COLO829 (cell line): ENCODE measurements at regions not wholly inside any gene's neighbourhood (a gene's known extent, or its start where the extent isn't known, plus 50 kb on each side); places are given as distances from the start of the nearest gene placed in this dataset.
A peak's percentile ranks its signal among the peaks of the same experiment; 100 is the strongest.
"Not testable (repeated sequence)": the region's sequence is repeated elsewhere in the genome, so short reads cannot be mapped to it uniquely, and the experiment has no call there.

Source experiments
- DNase-seq: peaks from one replicate; pipeline ENCODE4 v3.0.0; 2012; ENCODE audit warnings: low spot score

DNA sequence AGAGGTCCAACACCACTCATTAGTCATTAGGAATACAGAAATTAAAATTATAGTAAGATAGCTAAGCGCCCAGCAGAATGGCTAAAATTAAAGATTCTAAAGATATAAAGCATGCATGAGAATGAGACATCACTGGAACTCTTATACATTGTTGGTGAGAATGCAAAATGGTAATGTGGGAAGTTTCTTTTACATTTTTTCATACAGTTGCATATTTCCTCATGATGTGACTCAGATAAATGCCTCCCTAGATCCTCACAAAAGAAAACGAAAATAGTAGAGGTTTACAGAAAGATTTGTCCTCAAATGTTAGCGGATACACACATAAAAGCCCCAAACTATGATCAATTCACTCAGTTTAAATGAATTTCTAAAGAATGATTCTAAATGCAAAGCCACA lies 633.7 kb upstream of the GJE1 start:
- no peak for DNase-seq

- DNase-seq, result no peak
These were observed 640.0 kb upstream of the GJE1 start for GRCh38 chr6:141492521-141493284.

DNA sequence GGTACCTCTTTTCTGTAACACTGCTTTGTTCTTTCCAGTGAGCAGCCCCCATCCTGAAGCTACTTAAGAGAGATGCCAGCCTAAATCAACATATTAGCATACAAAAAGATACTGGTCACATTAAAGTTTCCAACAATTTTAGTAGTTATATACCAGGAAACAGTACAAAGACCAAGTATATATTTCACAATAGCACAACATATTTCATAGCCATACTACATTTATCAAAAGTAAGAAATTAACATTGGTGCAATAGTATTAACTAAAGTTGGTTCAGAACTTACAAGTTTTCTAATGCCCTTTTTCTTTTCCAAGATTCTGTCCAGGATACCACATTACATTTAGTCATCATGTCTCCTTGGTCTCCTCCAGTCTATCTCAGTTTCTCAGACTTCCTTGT lies 641.0 kb upstream of the GJE1 start:
- no peak for DNase-seq

DNA sequence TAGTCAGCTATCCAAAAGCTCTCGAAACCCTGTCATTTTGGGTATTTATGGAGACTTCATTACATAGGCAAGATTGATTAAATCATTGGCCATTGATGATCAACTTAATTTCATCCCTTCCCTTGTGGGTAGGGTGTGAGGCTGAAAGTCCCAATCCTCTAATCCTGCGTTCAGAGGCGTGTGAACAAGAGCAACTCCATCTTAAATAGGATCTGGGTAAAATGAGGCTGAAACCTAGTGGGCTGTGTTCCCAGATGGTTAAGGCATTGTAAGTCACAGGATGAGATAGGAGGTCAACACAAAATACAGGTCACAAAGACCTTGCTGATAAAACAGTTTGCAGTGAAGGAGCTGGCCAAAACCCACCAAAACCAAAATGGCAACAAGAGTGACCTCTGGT lies 641.7 kb upstream of the GJE1 start:
- no peak for DNase-seq

- no peak for DNase-seq
These were observed 644.2 kb upstream of the GJE1 start for GRCh38 chr6:141488488-141488887.

DNA sequence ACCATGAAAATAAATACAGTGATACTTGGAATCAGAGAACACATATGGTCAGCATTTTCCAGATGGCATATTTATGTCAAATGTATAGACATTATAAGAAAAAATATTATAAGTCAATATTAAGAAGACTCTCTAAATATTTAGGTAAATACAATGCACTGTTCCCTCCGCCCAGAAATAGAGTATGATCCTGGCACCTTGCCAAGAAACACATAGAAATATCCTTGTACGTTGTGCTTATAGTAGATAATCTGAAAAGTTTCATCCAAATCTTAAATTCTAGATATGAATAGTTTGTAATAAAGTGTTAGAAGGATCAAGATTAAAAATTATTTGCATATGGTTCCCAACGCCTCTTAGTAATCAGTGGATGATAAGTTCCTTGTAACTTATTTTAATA lies 645.8 kb upstream of the GJE1 start:
- DNase-seq, result no peak

GRCh38 chr6:141484711-141485110 lies 648.0 kb upstream of the GJE1 start:
- DNase-seq, result no peak

GRCh38 chr6:141483598-141484061 lies 649.1 kb upstream of the GJE1 start:
- peak; percentile 48 for DNase-seq

DNA sequence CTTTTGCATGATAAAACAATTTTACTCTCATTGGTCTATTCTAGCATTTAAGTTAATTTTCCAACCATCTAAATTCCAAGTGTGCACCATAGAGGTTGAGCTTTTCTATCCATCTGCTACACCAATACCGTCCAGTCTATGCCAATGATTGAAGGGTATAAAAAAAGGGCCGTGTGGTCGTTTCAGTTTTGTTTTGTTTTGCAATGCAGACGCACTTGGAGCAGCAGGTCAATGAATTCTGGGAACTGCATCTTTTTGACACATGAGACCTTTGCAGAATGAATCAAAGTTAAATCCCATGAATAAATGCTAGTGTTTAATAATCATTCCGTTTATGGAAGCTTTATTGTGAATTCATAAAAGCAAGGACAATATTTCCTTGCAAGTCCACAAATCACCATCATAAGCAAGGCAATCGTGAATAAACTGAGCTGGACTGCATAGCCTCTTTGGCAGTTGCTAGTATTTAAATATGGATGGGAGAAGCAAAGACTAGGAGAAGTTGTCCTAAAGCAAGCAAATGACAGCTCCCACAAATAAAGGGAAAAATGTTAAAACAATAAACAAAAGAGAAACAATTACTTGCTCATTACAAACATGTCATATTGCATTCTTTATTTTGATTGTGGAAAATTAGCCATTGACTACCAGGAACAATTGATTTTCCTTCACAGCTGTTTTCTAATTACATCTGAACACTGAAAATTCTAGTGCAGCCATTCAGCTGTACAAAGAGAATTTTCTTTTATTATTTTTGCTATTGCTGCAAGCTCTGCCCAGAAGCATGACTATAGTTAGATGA lies 649.7 kb upstream of the GJE1 start:
- DNase-seq, result no peak

DNA sequence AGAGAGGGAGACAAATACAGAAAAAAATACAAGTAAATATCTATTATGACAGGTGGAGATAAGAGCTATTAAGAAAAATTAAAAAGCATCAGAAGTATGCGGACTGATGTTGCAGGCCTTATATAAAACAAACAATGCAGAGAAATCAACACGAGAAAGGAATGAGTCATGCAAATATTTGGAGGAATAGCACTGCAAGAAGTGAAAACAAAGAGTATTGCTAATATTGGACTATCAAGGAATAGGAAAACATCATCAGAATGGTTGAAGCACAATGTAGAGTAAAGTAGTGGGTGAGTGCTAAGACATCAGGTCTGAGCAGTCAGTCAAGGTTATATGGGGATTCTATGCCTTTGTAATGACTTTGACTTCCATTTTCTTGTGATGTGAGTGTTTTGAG lies 657.5 kb upstream of the GJE1 start:
- DNase-seq, result no peak

DNA sequence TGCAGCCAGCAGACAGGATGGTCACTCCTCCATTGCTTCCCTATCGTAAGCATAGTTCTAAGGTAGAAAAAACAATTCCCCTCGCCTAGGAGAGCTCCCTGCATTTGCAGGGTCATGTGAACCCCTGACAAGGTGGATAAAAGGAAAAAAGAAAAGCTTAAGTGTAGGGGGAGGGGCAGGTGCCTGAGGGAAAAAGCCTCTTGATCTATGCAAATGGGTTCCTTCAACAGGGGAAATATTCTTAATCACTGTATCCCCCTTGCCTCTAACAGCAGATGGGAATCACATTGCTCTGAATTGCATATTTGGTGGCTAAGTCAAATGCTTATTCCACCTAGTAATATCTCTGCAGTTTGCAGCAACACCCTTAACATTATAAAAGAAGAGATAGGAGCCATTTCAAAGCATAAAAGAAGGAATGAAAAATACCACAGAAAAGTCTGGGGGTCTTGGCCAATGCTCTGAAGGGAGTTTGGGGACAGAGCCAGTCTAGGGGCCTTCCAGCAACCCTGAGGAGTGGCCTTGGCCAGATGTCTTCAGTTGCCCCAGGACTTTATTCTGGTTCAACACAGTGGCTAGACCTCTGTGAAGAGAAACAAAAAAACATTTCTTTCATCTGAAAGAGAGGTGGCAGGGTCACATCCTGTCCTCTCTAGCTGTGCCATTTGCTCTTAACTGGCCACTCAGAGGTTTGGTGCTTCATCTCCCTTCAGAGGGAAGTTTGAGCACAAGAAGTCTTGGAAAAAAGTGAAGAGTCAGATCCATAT lies 660.4 kb upstream of the GJE1 start:
- DNase-seq, result no peak

GRCh38 chr6:141470810-141471209 lies 661.9 kb upstream of the GJE1 start:
- DNase-seq, result no peak

DNA sequence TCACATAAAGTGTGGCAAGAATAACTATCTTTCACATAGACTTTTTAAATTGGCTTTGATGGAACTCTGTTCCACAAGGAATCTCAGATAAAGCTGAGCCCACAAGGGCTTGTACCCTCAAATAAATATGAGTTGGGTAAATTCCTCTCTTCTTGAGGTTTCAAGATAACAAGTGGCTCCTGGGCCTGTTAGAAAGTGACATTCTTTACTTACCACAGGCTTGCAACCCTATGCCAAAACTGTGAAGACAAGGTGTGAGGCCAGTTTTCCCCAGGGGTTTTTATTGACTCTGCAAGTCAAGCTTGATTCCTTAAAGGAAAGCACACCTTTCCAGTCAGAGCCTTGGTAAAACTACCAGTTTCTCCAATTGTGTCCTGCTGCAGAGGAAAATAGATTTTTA lies 664.8 kb upstream of the GJE1 start:
- no peak for DNase-seq

- DNase-seq, result no peak
These were observed 665.7 kb upstream of the GJE1 start for GRCh38 chr6:141467041-141467440.

DNA sequence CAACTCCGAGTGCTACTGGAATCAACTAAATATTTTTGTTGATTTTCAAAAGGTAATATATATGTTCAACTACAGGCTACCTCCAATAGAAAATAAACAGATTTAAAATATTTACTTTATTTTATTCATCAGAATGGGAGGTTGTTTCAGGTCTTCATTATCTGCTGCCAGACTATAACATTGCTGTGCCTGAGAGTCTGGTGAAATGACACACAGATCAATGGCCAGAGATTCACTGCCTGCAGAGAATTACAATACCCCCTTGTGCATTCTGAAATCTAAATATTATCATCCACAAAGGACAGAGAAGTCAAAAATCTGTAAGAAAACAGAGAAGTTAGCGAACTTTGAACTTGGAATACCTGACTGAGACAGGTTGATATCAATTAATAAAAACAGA lies 667.8 kb upstream of the GJE1 start:
- DNase-seq, result no peak

DNA sequence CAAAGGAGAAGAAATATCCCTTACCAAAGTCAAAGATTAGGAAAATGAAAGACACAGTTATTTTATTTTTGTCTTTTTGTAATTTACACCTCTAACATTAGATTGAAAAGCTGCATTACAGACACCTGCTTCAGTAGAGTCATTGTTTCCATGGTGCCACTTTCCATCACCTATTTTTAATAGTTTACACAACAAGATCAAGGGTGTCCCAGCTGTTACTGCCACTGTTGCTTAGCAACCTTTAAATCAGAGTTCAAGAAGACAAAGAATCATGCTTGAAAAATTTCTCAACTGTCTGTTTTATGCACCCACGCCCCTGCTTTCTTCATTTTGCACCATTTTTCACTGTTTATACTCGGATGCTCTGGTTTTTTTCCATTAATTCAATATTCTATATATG lies 668.2 kb upstream of the GJE1 start:
- DNase-seq, result no peak

DNA sequence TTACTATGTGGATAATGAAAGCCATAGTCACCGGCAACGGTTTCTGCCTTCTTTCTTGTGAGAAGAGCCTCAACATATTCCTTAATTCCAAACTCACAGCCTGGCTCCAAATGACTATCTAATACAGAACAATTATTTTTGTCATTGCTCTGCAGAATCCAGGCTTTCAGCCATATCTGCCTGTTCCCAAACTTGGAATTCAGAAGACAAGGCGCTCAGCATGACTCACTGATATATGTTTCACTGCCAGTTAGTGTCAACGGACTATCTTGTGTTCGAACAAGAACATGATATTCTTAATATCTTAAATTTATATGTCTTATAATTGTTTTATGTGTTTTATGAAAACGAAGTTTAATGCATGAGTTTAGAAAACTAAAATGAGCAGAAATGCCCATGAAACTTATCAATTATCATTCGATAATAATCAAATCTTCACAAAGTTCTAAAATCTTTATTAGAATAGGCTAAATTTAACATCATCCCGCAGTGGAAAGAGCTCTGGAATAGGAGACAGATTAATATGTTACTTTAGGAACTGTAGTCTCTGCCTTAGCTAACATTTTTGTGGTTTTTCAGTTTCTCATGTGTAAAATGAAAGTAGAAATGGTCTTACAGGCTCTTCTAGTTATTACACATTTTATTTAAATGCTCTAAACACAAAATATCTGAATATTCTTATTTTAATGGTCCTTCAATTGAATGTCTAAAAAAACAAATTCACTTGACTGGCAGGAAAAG lies 669.3 kb upstream of the GJE1 start:
- DNase-seq, result no peak

DNA sequence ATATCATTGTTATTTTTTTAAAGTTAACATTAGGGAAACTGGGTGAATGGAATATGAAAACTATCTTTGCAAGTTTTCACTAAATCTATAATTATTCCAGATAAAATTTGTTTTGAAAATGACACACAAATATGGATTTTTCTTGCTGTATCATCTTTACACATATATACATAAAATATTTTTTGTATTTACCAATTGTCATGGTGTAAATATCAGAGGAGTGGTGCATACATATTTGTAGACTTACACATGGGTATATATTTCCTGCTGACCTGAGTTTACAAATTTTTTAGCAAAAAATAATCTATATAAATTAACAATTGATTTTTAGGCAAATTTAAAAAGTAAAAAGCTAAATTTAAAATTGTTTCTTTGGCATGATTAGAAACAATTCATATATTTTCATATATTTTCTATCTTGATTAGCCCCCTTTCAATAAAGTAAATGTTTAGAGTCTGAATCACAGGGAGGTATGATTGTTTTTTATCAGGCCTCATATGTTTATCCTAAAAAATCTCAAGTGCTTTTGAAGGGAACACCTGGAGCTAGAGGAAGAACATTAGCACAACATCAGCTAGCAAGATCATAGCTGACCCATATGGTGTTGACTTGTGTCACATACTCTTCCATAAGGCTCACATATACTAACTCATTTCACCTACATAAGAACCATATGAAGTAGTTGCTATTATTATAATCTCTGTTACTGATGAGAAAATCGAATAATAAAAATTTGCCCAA lies 671.8 kb upstream of the GJE1 start:
- DNase-seq, result no peak

DNA sequence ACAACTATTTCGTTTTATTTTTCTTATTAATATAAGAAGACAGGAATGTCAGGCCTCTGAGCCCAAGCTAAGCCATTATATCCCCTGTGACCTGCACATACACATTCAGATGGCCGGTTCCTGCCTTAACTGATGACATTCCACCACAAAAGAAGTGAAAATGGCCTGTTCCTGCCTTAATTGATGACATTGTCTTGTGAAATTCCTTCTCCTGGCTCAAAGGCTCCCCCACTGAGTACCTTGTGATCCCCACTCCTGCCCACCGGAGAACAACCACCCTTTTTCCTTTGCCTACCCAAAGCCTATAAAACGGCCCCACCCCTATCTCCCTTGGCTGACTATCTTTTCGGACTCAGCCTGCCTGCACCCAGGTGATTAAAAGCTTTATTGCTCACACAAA lies 672.5 kb upstream of the GJE1 start:
- not testable (repeated sequence) for DNase-seq

DNA sequence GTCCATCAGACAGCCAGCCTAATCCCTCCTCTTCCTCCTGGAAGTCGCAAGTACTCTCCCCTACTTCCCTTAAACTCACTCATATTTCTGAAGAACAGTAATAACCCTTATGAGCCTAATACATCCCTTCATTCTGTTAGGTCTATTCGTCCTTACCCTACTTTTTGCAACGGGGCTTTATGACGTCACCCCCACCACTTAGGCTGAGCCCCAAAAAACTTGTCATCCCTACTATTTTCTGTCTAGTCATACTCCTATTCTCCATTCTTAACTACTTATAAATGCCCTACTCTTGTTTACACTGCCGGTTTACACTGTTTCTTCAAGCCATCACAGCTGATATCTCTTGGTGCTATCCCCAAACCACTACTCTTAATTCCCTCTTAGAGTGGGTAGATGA lies 674.7 kb upstream of the GJE1 start:
- not testable (repeated sequence) for DNase-seq

- no peak for DNase-seq
These were observed 680.4 kb upstream of the GJE1 start for GRCh38 chr6:141452354-141452686.
